GM10248 (cell line): ENCODE measurements at regions not wholly inside any gene's neighbourhood (a gene's known extent, or its start where the extent isn't known, plus 50 kb on each side); places are given as distances from the start of the nearest gene placed in this dataset.

ENCODE experiments used
- CTCF ChIA-PET: fragments of 300-600 bp; sonication (Branson Sonifier 250); formaldehyde crosslinking; extraction: SDS; loops from one replicate; lab custom pipeline; 2021; ENCODE audit warnings: antibody characterized with exemption; lab: Yijun Ruan, JAX
- POLR2A ChIA-PET: fragments of 350-650 bp; sonication (Branson Sonifier 250); formaldehyde crosslinking; extraction: SDS; loops from one replicate; lab custom pipeline; 2020; ENCODE audit warnings: antibody characterized with exemption; lab: Yijun Ruan, JAX
- DNase-seq: peaks from one replicate; pipeline ENCODE4 v3.0.0; 2012; ENCODE audit errors: extremely low spot score
- TF ChIP-seq, protein P1 (sequence below): IDR thresholded peaks from 2 replicates; pipeline ENCODE4 v1.5.1; 2012; ENCODE audit warnings: mild to moderate bottlenecking, low read depth; ENCODE audit errors: extremely low read depth, missing control alignments, control extremely low read depth

DNA sequence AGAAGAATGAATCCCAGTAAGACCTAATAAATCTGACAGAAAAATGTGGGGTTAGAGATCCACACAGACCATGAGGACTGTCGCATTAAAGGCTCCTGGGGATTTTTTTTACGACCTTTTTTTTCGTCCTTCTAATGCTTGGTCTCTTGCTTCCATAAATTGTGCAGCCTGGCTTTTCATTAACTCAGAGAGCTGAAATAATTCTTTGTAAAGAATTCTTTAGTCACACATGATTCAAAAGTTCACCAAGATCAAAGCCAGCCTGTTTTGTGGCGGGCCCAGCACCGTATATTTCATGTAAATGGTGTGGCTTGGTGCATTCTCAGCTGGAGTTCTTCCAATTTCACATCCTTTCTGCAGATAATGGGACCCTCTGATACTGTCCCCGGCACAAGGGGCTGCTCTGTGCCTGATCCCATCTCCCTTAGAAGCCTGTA, 206.6 kb upstream of the BMPER start:
- ChIA-PET CTCF (interaction anchor here (1.2 kb wide), 1 partner anchor 14 kb away, joined by 3 read pairs; no protein-coding TSS in a partner anchor), POLR2A (no interaction called here)
- no peak for DNase-seq
- TF ChIP-seq, protein P1, sequence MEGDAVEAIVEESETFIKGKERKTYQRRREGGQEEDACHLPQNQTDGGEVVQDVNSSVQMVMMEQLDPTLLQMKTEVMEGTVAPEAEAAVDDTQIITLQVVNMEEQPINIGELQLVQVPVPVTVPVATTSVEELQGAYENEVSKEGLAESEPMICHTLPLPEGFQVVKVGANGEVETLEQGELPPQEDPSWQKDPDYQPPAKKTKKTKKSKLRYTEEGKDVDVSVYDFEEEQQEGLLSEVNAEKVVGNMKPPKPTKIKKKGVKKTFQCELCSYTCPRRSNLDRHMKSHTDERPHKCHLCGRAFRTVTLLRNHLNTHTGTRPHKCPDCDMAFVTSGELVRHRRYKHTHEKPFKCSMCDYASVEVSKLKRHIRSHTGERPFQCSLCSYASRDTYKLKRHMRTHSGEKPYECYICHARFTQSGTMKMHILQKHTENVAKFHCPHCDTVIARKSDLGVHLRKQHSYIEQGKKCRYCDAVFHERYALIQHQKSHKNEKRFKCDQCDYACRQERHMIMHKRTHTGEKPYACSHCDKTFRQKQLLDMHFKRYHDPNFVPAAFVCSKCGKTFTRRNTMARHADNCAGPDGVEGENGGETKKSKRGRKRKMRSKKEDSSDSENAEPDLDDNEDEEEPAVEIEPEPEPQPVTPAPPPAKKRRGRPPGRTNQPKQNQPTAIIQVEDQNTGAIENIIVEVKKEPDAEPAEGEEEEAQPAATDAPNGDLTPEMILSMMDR, result no peak

DNA sequence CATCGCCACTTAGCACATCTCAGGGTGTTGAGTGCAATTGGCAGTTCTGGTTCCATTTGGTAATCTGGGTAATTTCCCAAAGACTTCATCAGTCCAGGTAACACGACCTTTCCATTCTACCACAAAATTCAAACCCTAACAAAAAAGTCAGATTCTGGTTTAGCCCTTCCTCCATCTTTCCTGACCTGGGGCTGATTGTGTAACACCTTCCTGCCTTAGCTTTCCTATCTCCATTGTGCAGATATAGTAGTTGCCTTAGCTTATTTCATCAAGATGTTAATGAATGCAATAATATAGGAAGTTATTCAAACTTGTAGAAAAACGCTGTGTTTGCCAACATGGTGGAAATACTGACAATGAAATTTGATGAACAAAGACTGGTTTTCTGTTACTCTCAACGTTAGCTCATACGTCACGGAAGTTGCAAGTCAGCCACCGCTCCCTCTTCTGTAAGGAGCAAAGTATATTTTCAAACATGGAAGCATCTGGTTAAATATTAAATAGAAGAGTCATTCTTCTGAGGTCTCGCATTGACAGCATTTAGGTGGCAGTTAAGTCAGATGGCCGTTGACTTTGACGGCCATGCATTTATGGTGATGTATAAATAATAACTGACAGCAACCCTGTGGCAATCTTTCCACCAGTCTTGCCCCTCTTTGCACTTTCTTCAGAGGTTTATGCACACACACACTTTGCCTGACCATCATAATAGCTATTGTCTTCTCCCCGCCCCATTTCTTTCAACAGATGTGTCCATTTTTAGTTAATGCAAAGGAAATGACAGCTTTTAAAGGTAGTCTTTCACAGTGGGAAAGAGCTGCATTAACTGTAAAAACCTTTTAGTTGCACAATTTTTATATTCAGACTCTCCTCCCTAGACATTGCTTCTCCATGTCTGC, 205.1 kb upstream of the BMPER start:
- ChIA-PET POLR2A (no interaction called here), CTCF (no interaction called here)
- TF ChIP-seq, protein P1, result no peak
- no peak for DNase-seq

DNA sequence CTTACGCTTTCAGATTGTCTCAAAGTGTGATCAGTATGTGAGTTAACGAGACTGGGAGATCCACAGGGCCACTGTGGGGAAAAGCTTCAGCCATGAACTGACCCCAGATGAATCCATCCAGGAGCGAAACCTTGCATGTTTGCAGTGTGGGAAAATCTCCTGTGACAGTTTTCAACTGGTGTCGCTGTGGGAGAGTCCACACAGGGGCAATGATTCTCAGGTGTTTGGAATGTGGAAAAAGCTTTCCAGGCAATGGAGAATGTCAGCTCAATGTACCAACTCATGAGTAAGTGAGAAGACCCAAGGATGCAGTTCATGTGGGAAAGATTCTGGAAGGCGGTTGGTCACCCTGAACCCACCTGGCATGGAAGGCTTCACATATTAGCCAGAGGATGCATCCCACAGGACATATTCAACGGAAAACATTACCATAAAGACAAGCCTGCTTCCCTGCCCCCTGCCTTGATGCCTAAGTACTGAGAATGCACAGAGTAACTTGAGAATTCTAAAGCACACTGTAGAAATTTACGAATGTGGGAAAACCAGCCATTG, 204.1 kb upstream of the BMPER start:
- CTCF ChIA-PET, result no interaction called here
- POLR2A ChIA-PET, result no interaction called here

DNA sequence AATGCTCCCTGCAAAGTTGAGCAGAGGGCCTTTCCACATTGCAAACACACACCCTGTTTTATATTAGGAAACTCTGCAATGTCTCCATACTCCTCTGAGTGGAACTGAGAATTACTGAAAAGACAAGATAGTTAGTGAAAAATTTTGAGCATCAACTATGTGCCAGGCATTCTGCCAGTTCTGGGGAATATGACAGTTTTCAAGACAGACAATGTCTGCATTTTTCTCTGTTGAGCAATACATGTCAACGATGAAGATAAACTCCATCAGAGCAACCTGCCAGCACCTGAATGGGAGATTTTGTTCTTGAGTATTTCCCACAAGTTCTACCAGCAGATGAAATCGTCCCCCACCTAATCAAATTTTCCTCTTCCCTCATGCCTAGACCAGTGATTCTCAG, 203.4 kb upstream of the BMPER start:
- ChIA-PET CTCF (no interaction called here), POLR2A (no interaction called here)
- DNase-seq, result no peak
- TF ChIP-seq, protein P1, result no peak

More for the DNA sequence above, 204.1 kb upstream of the BMPER start:
- TF ChIP-seq, protein P1, result no peak
- no peak for DNase-seq

DNA sequence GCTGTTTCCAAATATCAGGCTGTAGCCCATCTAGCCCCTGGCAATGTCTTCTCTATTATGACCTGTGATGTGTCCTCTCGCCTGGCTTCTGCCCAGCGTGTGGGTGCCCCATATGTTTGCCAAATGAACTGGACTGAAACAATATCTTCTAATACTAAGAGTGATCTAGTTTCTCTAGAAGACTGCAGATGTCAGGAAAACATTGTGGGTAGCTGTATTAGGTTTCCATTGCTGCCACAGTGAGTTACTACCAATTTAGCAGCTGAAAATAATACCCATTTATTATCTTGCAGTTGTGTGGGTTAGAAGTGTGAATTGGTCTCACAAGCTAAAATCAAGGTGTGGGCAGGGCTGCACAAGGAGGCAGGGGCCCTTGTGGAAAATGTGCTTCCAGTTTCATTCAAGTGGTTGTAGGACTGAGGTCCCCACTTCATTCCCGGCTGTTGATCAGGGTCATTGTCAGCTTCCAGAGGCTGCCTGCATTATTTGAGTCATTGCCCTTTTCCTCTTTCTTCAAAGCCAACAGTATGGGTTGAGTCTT, 202.8 kb upstream of the BMPER start:
- ChIA-PET POLR2A (no interaction called here), CTCF (no interaction called here)

DNA sequence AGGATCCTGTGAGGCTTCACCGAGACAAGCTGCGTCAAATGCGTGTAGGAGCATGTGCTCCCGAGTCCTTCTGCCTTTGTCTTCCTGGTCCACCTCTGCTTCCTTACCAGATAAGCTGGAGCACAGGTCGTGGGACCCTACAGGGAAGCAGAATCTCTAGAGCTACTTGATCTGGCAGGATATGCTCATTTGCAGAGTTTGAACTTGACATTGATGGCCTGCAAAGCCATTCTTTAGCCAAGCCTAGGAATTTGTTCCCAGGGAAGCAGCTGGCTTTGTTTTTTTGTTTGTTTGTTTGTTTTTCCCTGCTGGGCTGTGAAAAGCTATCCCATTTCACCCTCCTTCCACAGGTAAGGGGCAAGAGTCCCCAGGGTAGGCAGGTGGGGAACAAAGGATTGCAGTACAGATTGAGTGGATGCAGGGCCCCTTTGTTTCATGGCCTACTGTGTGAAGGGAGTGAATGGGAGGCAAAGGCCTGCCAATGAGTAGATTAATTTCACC, 200.0 kb upstream of the BMPER start:
- POLR2A ChIA-PET, result no interaction called here
- CTCF ChIA-PET, result interaction anchor here (0.9 to 1.5 kb wide), 2 partner anchors 12 to 16 kb away, joined by 3 to 4 read pairs; no protein-coding TSS in a partner anchor
- TF ChIP-seq, protein P1, result no peak
- DNase-seq, result no peak

More for the DNA sequence above, 202.8 kb upstream of the BMPER start:
- no peak for DNase-seq
- TF ChIP-seq, protein P1, result no peak
